DND-41 (cell line): ENCODE measurements at regions not wholly inside any gene's neighbourhood (a gene's known extent, or its start where the extent isn't known, plus 50 kb on each side); places are given as distances from the start of the nearest gene placed in this dataset.

Source experiments
- CTCF ChIP-seq: IDR thresholded peaks from 2 replicates; pipeline ENCODE4 v1.5.1; 2012; ENCODE audit warnings: borderline replicate concordance, low read length, moderate library complexity, mild to moderate bottlenecking; ENCODE audit not compliant: poor library complexity, severe bottlenecking; ENCODE audit errors: extremely low read depth
- EZH2 ChIP-seq: IDR thresholded peaks from 3 replicates; pipeline ENCODE4 v1.6.1; 2012; ENCODE audit warnings: borderline replicate concordance, low read depth, mild to moderate bottlenecking, moderate library complexity, low read length, inconsistent platforms; ENCODE audit not compliant: severe bottlenecking

GRCh38 chr17:69900829-69901228 lies 174.2 kb upstream of the KCNJ16 start:
- TF ChIP-seq CTCF (no peak), EZH2 (no peak)
